H1 (cell line): ENCODE measurements at regions not wholly inside any gene's neighbourhood (a gene's known extent, or its start where the extent isn't known, plus 50 kb on each side); places are given as distances from the start of the nearest gene placed in this dataset.

Source experiments
- CTCF ChIA-PET: fragments of 300-600 bp; sonication (Branson Sonifier 250); formaldehyde crosslinking; loops from one replicate; lab custom pipeline; 2021; ENCODE audit not compliant: partially characterized antibody; lab: Charles Lee
- POLR2A ChIA-PET: fragments of 300-600 bp; sonication (Branson Sonifier 250); formaldehyde crosslinking; loops from one replicate; lab custom pipeline; 2021; ENCODE audit warnings: inconsistent platforms; ENCODE audit not compliant: partially characterized antibody; lab: Charles Lee
- DNase-seq, 2 experiments: peaks; one replicate each; pipeline versions ENCODE4 v3.0.0 to v3.0.0-alpha.2; 2010 to 2022; ENCODE audit warnings: low spot score in 2 of 2, low read depth in 1 of 2, mixed read lengths in 1 of 2
- FAIRE-seq: peaks from 2 replicates; lab custom pipeline; 2011; peaks lifted over from hg19 to GRCh38; lab: Jason Lieb, UNC
- H2AFZ ChIP-seq: 2 replicates; pipeline ENCODE4 v1.8.1; 2012; ENCODE audit warnings: low read length, inconsistent platforms
- H2AK5ac ChIP-seq: 2 replicates; pipeline ENCODE4 v1.6.1; 2013; ENCODE audit warnings: low read depth, low read length
- H2BK120ac ChIP-seq: replicated peaks from 2 replicates; pipeline ENCODE3; 2013; ENCODE audit warnings: low read depth, low read length, inconsistent platforms
- H2BK12ac ChIP-seq: 2 replicates; pipeline ENCODE4 v1.6.1; 2013; ENCODE audit warnings: low read depth, low read length
- H2BK15ac ChIP-seq: 2 replicates; pipeline ENCODE4 v1.6.1; 2013; ENCODE audit warnings: low read length
- H2BK20ac ChIP-seq: 2 replicates; pipeline ENCODE4 v1.6.1; 2013; ENCODE audit warnings: low read length
- H2BK5ac ChIP-seq: 2 replicates; pipeline ENCODE4 v1.6.1; 2013; ENCODE audit warnings: low read depth, low read length
- H3K14ac ChIP-seq: 2 replicates; pipeline ENCODE4 v1.6.1; 2013; ENCODE audit warnings: inconsistent platforms; ENCODE audit not compliant: insufficient read length
- H3K18ac ChIP-seq: 2 replicates; pipeline ENCODE4 v1.6.1; 2013; ENCODE audit warnings: low read length; ENCODE audit errors: extremely low read depth
- H3K23ac ChIP-seq: 2 replicates; pipeline ENCODE4 v1.6.1; 2013; ENCODE audit warnings: inconsistent platforms; ENCODE audit not compliant: insufficient read length
- H3K23me2 ChIP-seq: 2 replicates; pipeline ENCODE4 v1.6.1; 2013; ENCODE audit warnings: low read depth, low read length
- H3K27ac ChIP-seq: 2 replicates; pipeline ENCODE4 v1.6.1; 2011; ENCODE audit warnings: low read depth, low read length, inconsistent platforms
- H3K27me3 ChIP-seq, 4 experiments: replicated peaks in 1 of 4; 1 replicate in 1 of 4; 2 replicates in 3 of 4; pipeline versions ENCODE4 v1.6.1 to v1.8.1; 2011 to 2013; ENCODE audit warnings: low read length in 3 of 4, mild to moderate bottlenecking in 3 of 4, inconsistent platforms in 2 of 4, mixed read lengths in 2 of 4, moderate library complexity in 1 of 4; ENCODE audit not compliant: control insufficient read depth in 3 of 4, insufficient read depth in 3 of 4; ENCODE audit errors: extremely low read depth in 1 of 4
- H3K36me3 ChIP-seq, 4 experiments: 2 replicates each; pipeline versions ENCODE4 v1.6.1 to v1.8.1; 2011 to 2013; ENCODE audit warnings: mild to moderate bottlenecking in 4 of 4, low read length in 3 of 4, moderate library complexity in 2 of 4, control low read depth in 1 of 4, inconsistent platforms in 1 of 4; ENCODE audit not compliant: insufficient read depth in 4 of 4, control insufficient read depth in 2 of 4
- H3K4ac ChIP-seq: replicated peaks from 2 replicates; pipeline ENCODE3; 2013; ENCODE audit warnings: low read length, low read depth, mixed read lengths, inconsistent platforms; ENCODE audit not compliant: insufficient read length
- H3K4me1 ChIP-seq, 4 experiments: replicated peaks in 1 of 4; 1 replicate in 1 of 4; 2 replicates in 3 of 4; pipeline versions ENCODE4 v1.6.1 to v1.8.1; 2011 to 2013; ENCODE audit warnings: low read length in 3 of 4, inconsistent platforms in 2 of 4, mixed read lengths in 1 of 4; ENCODE audit not compliant: insufficient read depth in 4 of 4, control insufficient read depth in 3 of 4
- H3K4me2 ChIP-seq, 2 experiments: 2 replicates each; pipeline versions ENCODE4 v1.6.1 to v1.8.1; 2011 to 2013; ENCODE audit warnings: low read depth in 2 of 2, low read length in 2 of 2, control low read depth in 1 of 2, inconsistent platforms in 1 of 2, mild to moderate bottlenecking in 1 of 2; ENCODE audit not compliant: insufficient read depth in 1 of 2
- H3K4me3 ChIP-seq, 4 experiments: fragments of 200-600, 300-600 bp in 1 of 4; sonication (generic), shearing (Covaris generic), sonication (Bioruptor Twin) in 1 of 4; 2 replicates each; pipeline versions ENCODE4 v1.5.1 to v1.8.1; 2011 to 2016; ENCODE audit warnings: low read length in 4 of 4, low read depth in 3 of 4, control low read depth in 2 of 4, inconsistent platforms in 2 of 4, mild to moderate bottlenecking in 2 of 4, mixed read lengths in 1 of 4, moderate library complexity in 1 of 4; ENCODE audit not compliant: insufficient read depth in 2 of 4; ENCODE audit errors: extremely low read depth in 1 of 4
- H3K56ac ChIP-seq: replicated peaks from 2 replicates; pipeline ENCODE3; 2013; ENCODE audit warnings: low read depth, mild to moderate bottlenecking, mixed read lengths, low read length, inconsistent platforms; ENCODE audit not compliant: insufficient read length
- H3K79me1 ChIP-seq: 2 replicates; pipeline ENCODE4 v1.6.1; 2013; ENCODE audit warnings: low read depth, low read length, control low read depth
- H3K79me2 ChIP-seq, 2 experiments: 2 replicates each; pipeline versions ENCODE4 v1.6.1 to v1.8.1; 2012 to 2013; ENCODE audit warnings: low read length in 2 of 2, mild to moderate bottlenecking in 2 of 2, inconsistent platforms in 1 of 2; ENCODE audit not compliant: insufficient read depth in 2 of 2, control insufficient read depth in 1 of 2
- H3K9ac ChIP-seq, 4 experiments: replicated peaks in 1 of 4; 1 replicate in 1 of 4; 2 replicates in 3 of 4; pipeline versions ENCODE4 v1.6.1 to v1.8.1; 2011 to 2013; ENCODE audit warnings: low read depth in 3 of 4, low read length in 3 of 4, control low read depth in 2 of 4, mild to moderate bottlenecking in 2 of 4, moderate library complexity in 2 of 4, inconsistent platforms in 1 of 4; ENCODE audit errors: extremely low read depth in 1 of 4
- H3K9me3 ChIP-seq, 2 experiments: 2 replicates each; pipeline versions ENCODE4 v1.6.1 to v1.8.1; 2012 to 2013; ENCODE audit warnings: mild to moderate bottlenecking in 2 of 2, moderate library complexity in 2 of 2, control low read depth in 1 of 2, inconsistent platforms in 1 of 2, low read depth in 1 of 2, low read length in 1 of 2, mixed read lengths in 1 of 2; ENCODE audit not compliant: insufficient read depth in 2 of 2
- H4K20me1 ChIP-seq, 2 experiments: replicated peaks in 1 of 2; 2 replicates each; pipeline versions ENCODE3 to v1.8.1; 2011 to 2013; ENCODE audit warnings: inconsistent platforms in 2 of 2, low read length in 2 of 2, mild to moderate bottlenecking in 1 of 2; ENCODE audit not compliant: insufficient read depth in 2 of 2, control insufficient read depth in 1 of 2
- H4K5ac ChIP-seq: 2 replicates; pipeline ENCODE4 v1.6.1; 2013; ENCODE audit warnings: low read length, low read depth, mixed read lengths, inconsistent platforms; ENCODE audit not compliant: insufficient read length
- H4K8ac ChIP-seq: 2 replicates; pipeline ENCODE4 v1.8.0; 2013; ENCODE audit warnings: mild to moderate bottlenecking, moderate library complexity, low read length, inconsistent platforms; ENCODE audit not compliant: insufficient read depth; ENCODE audit errors: extremely low read depth
- H4K91ac ChIP-seq: replicated peaks from 2 replicates; pipeline ENCODE3; 2013; ENCODE audit warnings: low read length, mixed read lengths, inconsistent platforms; ENCODE audit not compliant: insufficient read length
- CHD2 ChIP-seq: IDR thresholded peaks from 2 replicates; pipeline ENCODE4 v1.6.1; 2012; ENCODE audit warnings: low read length, improper control_type of control experiment
- CTBP2 ChIP-seq: IDR thresholded peaks from 2 replicates; pipeline ENCODE4 v1.7.0; 2011; ENCODE audit warnings: borderline replicate concordance, mild to moderate bottlenecking, moderate library complexity, mixed read lengths, low read length; ENCODE audit not compliant: insufficient read depth, insufficient read length
- EP300 ChIP-seq, 2 experiments: IDR thresholded peaks; 1 replicate in 1 of 2; 2 replicates in 1 of 2; pipeline ENCODE4 v1.6.1; 2011 to 2012; ENCODE audit warnings: low read depth in 2 of 2, low read length in 2 of 2, mild to moderate bottlenecking in 2 of 2, borderline replicate concordance in 1 of 2, inconsistent platforms in 1 of 2, moderate library complexity in 1 of 2
- FOSL1 ChIP-seq: IDR thresholded peaks from 2 replicates; pipeline ENCODE4 v1.6.1; 2011; ENCODE audit warnings: mild to moderate bottlenecking, low read depth, low read length, moderate library complexity; ENCODE audit not compliant: insufficient read depth
- POLR2A ChIP-seq, 2 experiments: IDR thresholded peaks; 1 replicate in 1 of 2; 2 replicates in 1 of 2; pipeline ENCODE4 v1.6.1; 2011; ENCODE audit warnings: low read depth in 2 of 2, low read length in 2 of 2, mild to moderate bottlenecking in 2 of 2; ENCODE audit errors: control extremely low read depth in 1 of 2
- RFX5 ChIP-seq: IDR thresholded peaks from 2 replicates; pipeline ENCODE4 v1.6.1; 2011; ENCODE audit warnings: low read depth, low read length, improper control_type of control experiment, borderline replicate concordance
- SAP30 ChIP-seq: fragments of 300-600 bp; sonication (generic); IDR thresholded peaks from 2 replicates; pipeline ENCODE4 v1.7.1; 2012; ENCODE audit warnings: low read length, moderate library complexity, mild to moderate bottlenecking, inconsistent platforms; ENCODE audit not compliant: insufficient read depth, insufficient replicate concordance
- SIN3A ChIP-seq, 2 experiments: IDR thresholded peaks in 1 of 2; conservative IDR thresholded peaks in 1 of 2; 2 replicates each; pipeline ENCODE4 v1.6.1; 2011 to 2012; ENCODE audit warnings: low read length in 2 of 2, improper control_type of control experiment in 1 of 2, low read depth in 1 of 2, mild to moderate bottlenecking in 1 of 2
- SIX5 ChIP-seq: IDR thresholded peaks from 2 replicates; pipeline ENCODE4 v1.6.1; 2011; ENCODE audit warnings: mild to moderate bottlenecking, low read depth, low read length
- SP4 ChIP-seq: IDR thresholded peaks from 2 replicates; pipeline ENCODE4 v1.6.1; 2012; ENCODE audit warnings: low read length, inconsistent platforms
- TAF1 ChIP-seq: IDR thresholded peaks from 2 replicates; pipeline ENCODE4 v1.6.1; 2011; ENCODE audit warnings: mild to moderate bottlenecking, low read depth, low read length
- TBP ChIP-seq: IDR thresholded peaks from 2 replicates; pipeline ENCODE4 v1.6.1; 2011; ENCODE audit warnings: low read depth, low read length, improper control_type of control experiment
- TCF12 ChIP-seq: IDR thresholded peaks from 2 replicates; pipeline ENCODE4 v1.6.1; 2011; ENCODE audit warnings: low read depth, mild to moderate bottlenecking, low read length
- WGBS, 2 experiments: shearing (Covaris generic) in 1 of 2; methylation state at CpG; one replicate each; pipeline versions ENCODE4 v1.1.6 to v1.1.7; 2013 to 2015; ENCODE audit warnings: low lambda C conversion rate in 2 of 2, mixed read lengths in 2 of 2, inconsistent platforms in 1 of 2, low coverage in 1 of 2, missing lambda C conversion rate in 1 of 2; ENCODE audit not compliant: insufficient replicate concordance in 2 of 2, insufficient coverage in 1 of 2, insufficient read length in 1 of 2; ENCODE audit errors: extremely low coverage in 1 of 2, missing lambda C conversion rate in 1 of 2; 5-methylcytosine and 5-hydroxymethylcytosine counted together
- TF ChIP-seq, protein P1 (sequence below): IDR thresholded peaks from 2 replicates; pipeline ENCODE4 v1.6.1; 2012; ENCODE audit warnings: inconsistent platforms

DNA sequence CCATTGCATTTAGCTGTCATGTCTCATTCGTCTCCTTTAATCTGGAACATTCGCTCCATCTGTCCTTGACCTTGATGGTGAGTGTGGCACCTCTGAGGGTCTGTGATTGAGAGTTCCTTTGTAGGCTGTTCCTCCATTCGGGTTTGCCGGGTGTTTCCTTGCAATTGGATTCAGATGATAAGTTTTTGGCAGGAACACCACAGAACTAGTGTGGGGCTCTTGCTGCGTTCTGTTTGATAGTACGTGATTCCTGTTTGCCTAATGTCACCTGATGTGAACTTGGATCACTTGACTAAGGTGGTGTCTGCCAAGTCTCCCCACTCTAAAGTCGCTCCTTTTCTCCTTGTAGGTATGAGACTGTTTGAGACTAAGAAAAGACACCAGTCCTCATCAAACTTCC lies 109.7 kb upstream of the TMEM45B start:
- FAIRE-seq (no peak), DNase-seq (no peak)
- H2BK15ac ChIP-seq, result no peak overlapping the region
- H2AFZ ChIP-seq, result no peak overlapping the region
- no peak overlapping the region for H2AK5ac ChIP-seq
- H3K18ac ChIP-seq, result no peak overlapping the region
- no peak overlapping the region for H3K4me3 ChIP-seq
- H3K36me3 ChIP-seq, result no peaks in the 10 kb centered on the region
- TF ChIP-seq, protein P1, sequence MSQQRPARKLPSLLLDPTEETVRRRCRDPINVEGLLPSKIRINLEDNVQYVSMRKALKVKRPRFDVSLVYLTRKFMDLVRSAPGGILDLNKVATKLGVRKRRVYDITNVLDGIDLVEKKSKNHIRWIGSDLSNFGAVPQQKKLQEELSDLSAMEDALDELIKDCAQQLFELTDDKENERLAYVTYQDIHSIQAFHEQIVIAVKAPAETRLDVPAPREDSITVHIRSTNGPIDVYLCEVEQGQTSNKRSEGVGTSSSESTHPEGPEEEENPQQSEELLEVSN, result no peak
- no peak for TF ChIP-seq SP4
- TF ChIP-seq SIX5, result no peak
- no peak for TF ChIP-seq TBP
- TF ChIP-seq RFX5, result no peak
- TF ChIP-seq FOSL1, result no peak
- TF ChIP-seq CTBP2, result no peak
- TF ChIP-seq CHD2, result no peak
- TF ChIP-seq POLR2A (IDR thresholded peaks at IDR 0.05; ENCODE audit: control extremely low read depth in 1 of 2, low read depth in 2 of 2, low read length in 2 of 2), result no peak
- no peak for TF ChIP-seq TAF1
- no peak for TF ChIP-seq TCF12
- no peak for TF ChIP-seq EP300 (IDR thresholded peaks at IDR 0.05; ENCODE audit: borderline replicate concordance in 1 of 2, low read depth in 2 of 2, low read length in 2 of 2)
- no peak for TF ChIP-seq SAP30
- TF ChIP-seq SIN3A (conservative IDR thresholded peaks at IDR 0.05 in 1 of 2, IDR thresholded peaks at IDR 0.05 in 1 of 2; ENCODE audit: low read depth in 1 of 2, low read length in 2 of 2), result no peak
- H3K27me3 ChIP-seq, result no peaks in the 10 kb centered on the region
- H3K23ac ChIP-seq, result no peak overlapping the region
- no peak overlapping the region for H3K9ac ChIP-seq
- no peak overlapping the region for H4K91ac ChIP-seq
- H3K56ac ChIP-seq, result no peak overlapping the region
- H2BK120ac ChIP-seq, result no peak overlapping the region
- H3K23me2 ChIP-seq, result no peaks in the 10 kb centered on the region
- 89% methylated on average over 7 of the region's 7 CpGs; no CpG with 5 or more reads in 1 of the 2 experiments for WGBS, 2 experiments
- H2BK12ac ChIP-seq, result no peak overlapping the region
- H4K8ac ChIP-seq, result no peak overlapping the region
- no peak overlapping the region for H2BK20ac ChIP-seq
- no peaks in the 10 kb centered on the region for H3K79me1 ChIP-seq
- no peaks in the 10 kb centered on the region for H3K79me2 ChIP-seq
- no peak overlapping the region for H3K4ac ChIP-seq
- no peaks in the 10 kb centered on the region for H4K20me1 ChIP-seq
- H3K9me3 ChIP-seq, result no peaks in the 10 kb centered on the region
- no peak overlapping the region for H4K5ac ChIP-seq
- no peak overlapping the region for H2BK5ac ChIP-seq
- H3K27ac ChIP-seq, result no peak overlapping the region
- ChIA-PET POLR2A (no interaction called here), CTCF (interaction anchor here (0.5 to 1.9 kb wide), 2 partner anchors 44 to 319 kb away, joined by 3 to 6 read pairs; no protein-coding TSS in a partner anchor)
- H3K14ac ChIP-seq, result no peak overlapping the region
- H3K4me2 ChIP-seq, result no peak overlapping the region
- no peaks in the 10 kb centered on the region for H3K4me1 ChIP-seq
